ENCODE measurements at regions not wholly inside any gene's neighbourhood (a gene's known extent, or its start where the extent isn't known, plus 50 kb on each side); places are given as distances from the start of the nearest gene placed in this dataset.

DNA sequence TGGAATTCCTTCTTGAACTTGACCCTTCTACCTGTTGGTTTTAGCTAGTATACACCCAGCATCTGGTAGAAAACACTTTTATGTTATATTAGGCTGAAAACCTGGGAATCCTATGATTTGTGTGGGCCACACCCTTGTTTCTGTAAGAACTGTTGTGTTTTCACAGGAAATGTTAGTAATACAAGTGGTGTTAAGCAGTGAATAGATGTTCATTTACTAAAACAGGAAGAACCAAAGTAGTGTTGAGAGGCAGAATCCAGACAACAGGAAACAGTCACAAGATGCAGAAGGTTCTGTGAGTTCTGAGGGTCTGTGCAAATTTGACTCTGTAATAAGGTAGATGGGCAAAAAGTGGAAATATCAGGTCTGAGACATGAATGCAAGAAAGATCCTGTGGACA is 73.0 kb upstream of the RAI14 start:
- no peak for TF ChIP-seq TAF1 (IDR thresholded peaks at IDR 0.05; ENCODE audit: low read depth)
- TF ChIP-seq, protein P1, sequence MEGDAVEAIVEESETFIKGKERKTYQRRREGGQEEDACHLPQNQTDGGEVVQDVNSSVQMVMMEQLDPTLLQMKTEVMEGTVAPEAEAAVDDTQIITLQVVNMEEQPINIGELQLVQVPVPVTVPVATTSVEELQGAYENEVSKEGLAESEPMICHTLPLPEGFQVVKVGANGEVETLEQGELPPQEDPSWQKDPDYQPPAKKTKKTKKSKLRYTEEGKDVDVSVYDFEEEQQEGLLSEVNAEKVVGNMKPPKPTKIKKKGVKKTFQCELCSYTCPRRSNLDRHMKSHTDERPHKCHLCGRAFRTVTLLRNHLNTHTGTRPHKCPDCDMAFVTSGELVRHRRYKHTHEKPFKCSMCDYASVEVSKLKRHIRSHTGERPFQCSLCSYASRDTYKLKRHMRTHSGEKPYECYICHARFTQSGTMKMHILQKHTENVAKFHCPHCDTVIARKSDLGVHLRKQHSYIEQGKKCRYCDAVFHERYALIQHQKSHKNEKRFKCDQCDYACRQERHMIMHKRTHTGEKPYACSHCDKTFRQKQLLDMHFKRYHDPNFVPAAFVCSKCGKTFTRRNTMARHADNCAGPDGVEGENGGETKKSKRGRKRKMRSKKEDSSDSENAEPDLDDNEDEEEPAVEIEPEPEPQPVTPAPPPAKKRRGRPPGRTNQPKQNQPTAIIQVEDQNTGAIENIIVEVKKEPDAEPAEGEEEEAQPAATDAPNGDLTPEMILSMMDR (IDR thresholded peaks at IDR 0.05; ENCODE audit: poor library complexity, severe bottlenecking) = no peak
- TF ChIP-seq, protein P2, sequence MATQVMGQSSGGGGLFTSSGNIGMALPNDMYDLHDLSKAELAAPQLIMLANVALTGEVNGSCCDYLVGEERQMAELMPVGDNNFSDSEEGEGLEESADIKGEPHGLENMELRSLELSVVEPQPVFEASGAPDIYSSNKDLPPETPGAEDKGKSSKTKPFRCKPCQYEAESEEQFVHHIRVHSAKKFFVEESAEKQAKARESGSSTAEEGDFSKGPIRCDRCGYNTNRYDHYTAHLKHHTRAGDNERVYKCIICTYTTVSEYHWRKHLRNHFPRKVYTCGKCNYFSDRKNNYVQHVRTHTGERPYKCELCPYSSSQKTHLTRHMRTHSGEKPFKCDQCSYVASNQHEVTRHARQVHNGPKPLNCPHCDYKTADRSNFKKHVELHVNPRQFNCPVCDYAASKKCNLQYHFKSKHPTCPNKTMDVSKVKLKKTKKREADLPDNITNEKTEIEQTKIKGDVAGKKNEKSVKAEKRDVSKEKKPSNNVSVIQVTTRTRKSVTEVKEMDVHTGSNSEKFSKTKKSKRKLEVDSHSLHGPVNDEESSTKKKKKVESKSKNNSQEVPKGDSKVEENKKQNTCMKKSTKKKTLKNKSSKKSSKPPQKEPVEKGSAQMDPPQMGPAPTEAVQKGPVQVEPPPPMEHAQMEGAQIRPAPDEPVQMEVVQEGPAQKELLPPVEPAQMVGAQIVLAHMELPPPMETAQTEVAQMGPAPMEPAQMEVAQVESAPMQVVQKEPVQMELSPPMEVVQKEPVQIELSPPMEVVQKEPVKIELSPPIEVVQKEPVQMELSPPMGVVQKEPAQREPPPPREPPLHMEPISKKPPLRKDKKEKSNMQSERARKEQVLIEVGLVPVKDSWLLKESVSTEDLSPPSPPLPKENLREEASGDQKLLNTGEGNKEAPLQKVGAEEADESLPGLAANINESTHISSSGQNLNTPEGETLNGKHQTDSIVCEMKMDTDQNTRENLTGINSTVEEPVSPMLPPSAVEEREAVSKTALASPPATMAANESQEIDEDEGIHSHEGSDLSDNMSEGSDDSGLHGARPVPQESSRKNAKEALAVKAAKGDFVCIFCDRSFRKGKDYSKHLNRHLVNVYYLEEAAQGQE (IDR thresholded peaks at IDR 0.05; ENCODE audit: borderline replicate concordance) = no peak
- no peak for TF ChIP-seq POLR2AphosphoS5 (IDR thresholded peaks at IDR 0.05)
- no peak for TF ChIP-seq RAD21 (conservative IDR thresholded peaks at IDR 0.05)
- TF ChIP-seq EP300 (conservative IDR thresholded peaks at IDR 0.05; ENCODE audit: poor library complexity, severe bottlenecking) = no peak
- TF ChIP-seq SMC3 (conservative IDR thresholded peaks at IDR 0.05; ENCODE audit: poor library complexity) = no peak
- TF ChIP-seq EZH2 (IDR thresholded peaks at IDR 0.05; ENCODE audit: borderline replicate concordance, insufficient read depth, low read length, poor library complexity, severe bottlenecking) = no peak

Data from neural cell (in vitro differentiated cells).